ENCODE measurements at regions not wholly inside any gene's neighbourhood (a gene's known extent, or its start where the extent isn't known, plus 50 kb on each side); places are given as distances from the start of the nearest gene placed in this dataset.
"Not testable (repeated sequence)": the region's sequence is repeated elsewhere in the genome, so short reads cannot be mapped to it uniquely, and the experiment has no call there.

DNA sequence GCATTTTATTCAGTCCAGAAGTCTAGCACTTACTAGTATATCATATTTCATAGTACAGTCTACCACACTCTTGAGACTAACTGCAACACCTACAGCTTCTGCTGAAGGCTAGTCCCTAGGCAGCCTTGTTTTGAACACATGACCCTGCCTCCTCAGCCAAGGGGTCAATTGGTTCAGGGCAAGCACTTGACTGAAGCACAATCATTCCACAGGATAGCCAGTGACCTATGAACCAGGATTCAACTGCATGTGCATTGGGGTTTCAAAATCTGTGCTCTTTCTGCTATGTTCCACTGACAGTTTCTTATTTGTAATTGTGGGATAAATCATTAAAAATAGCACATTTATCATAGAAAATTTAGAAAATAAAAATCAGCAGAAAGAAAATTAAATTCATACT lies 186.8 kb downstream of the TMEM161B start:
- no peak overlapping the region for H3K4ac ChIP-seq (ENCODE audit: low read depth, low read length)
- H3K23ac ChIP-seq (ENCODE audit: low read length) = no peak overlapping the region
- H3K27ac ChIP-seq (ENCODE audit: low read depth, low read length) = no peak overlapping the region
- H2AK5ac ChIP-seq (ENCODE audit: low read length) = no peak overlapping the region
- no peaks in the 10 kb centered on the region for H3K27me3 ChIP-seq (ENCODE audit: insufficient read depth, low read length)
- no peaks in the 10 kb centered on the region for H3K79me1 ChIP-seq (ENCODE audit: low read length)
- H4K12ac ChIP-seq (ENCODE audit: low read depth, low read length) = no peak overlapping the region
- no peak overlapping the region for H2AFZ ChIP-seq (ENCODE audit: insufficient read depth, low read length, poor library complexity)
- H3K18ac ChIP-seq (ENCODE audit: low read length) = no peak overlapping the region
- no peak overlapping the region for H4K91ac ChIP-seq (ENCODE audit: low read depth, low read length)
- H4K8ac ChIP-seq (ENCODE audit: low read depth, low read length) = no peak overlapping the region
- no peaks in the 10 kb centered on the region for H3K36me3 ChIP-seq (ENCODE audit: control insufficient read depth in 1 of 2, insufficient read depth in 2 of 2, low read length in 2 of 2)
- H3K14ac ChIP-seq (ENCODE audit: low read length) = no peak overlapping the region
- H3K4me1 ChIP-seq (ENCODE audit: control insufficient read depth in 1 of 2, insufficient read depth in 2 of 2, low read length in 2 of 2) = no peaks in the 10 kb centered on the region
- H2BK120ac ChIP-seq (ENCODE audit: insufficient read depth, low read length, poor library complexity) = no peak overlapping the region
- no peak overlapping the region for H2BK5ac ChIP-seq (ENCODE audit: low read depth, low read length, poor library complexity)
- H3K79me2 ChIP-seq (ENCODE audit: control insufficient read depth, insufficient read depth, low read length, poor library complexity) = no peaks in the 10 kb centered on the region
- H2BK12ac ChIP-seq (ENCODE audit: low read length) = no peak overlapping the region
- no peak overlapping the region for H3K4me3 ChIP-seq (ENCODE audit: low read depth, low read length)
- DNase-seq = no peak
- no peaks in the 10 kb centered on the region for H3K9me3 ChIP-seq (ENCODE audit: insufficient read depth, low read depth, low read length)
- no peak overlapping the region for H3K9ac ChIP-seq (ENCODE audit: low read length)
- no peak overlapping the region for H3K4me2 ChIP-seq (ENCODE audit: low read length)

DNA sequence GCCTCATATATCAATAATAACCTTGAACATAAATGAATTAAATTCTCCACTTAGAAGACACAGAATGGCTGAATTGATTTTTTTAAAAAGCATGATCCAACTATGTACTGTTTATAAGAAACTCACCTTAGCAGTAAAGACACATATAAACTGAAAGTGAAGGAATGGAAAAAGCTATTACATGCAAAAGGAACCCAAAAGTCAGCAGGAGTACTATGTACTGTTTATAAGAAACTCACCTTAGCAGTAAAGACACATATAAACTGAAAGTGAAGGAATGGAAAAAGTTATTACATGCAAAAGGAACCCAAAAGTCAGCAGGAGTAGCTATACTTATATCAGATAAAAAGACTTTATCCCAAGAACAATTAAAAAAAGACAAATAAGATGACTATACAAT lies 204.8 kb downstream of the TMEM161B start:
- Histone ChIP-seq H3K4me2 (ENCODE audit: low read length) (no peak overlapping the region), H4K91ac (ENCODE audit: low read depth, low read length) (no peak overlapping the region), H2AK5ac (ENCODE audit: low read length) (no peak overlapping the region), H3K4me1 (ENCODE audit: control insufficient read depth in 1 of 2, insufficient read depth in 2 of 2, low read length in 2 of 2) (no peaks in the 10 kb centered on the region), H3K9me3 (ENCODE audit: insufficient read depth, low read depth, low read length) (no peaks in the 10 kb centered on the region), H3K79me2 (ENCODE audit: control insufficient read depth, insufficient read depth, low read length, poor library complexity) (no peaks in the 10 kb centered on the region), H3K27ac (ENCODE audit: low read depth, low read length) (no peak overlapping the region), H2BK5ac (ENCODE audit: low read depth, low read length, poor library complexity) (no peak overlapping the region), H3K18ac (ENCODE audit: low read length) (no peak overlapping the region), H4K12ac (ENCODE audit: low read depth, low read length) (no peak overlapping the region), H3K14ac (ENCODE audit: low read length) (no peak overlapping the region), H2BK12ac (ENCODE audit: low read length) (no peak overlapping the region), H2BK120ac (ENCODE audit: insufficient read depth, low read length, poor library complexity) (no peak overlapping the region), H3K36me3 (ENCODE audit: control insufficient read depth in 1 of 2, insufficient read depth in 2 of 2, low read length in 2 of 2) (no peaks in the 10 kb centered on the region), H3K9ac (ENCODE audit: low read length) (no peak overlapping the region), H3K23ac (ENCODE audit: low read length) (no peak overlapping the region), H3K79me1 (ENCODE audit: low read length) (no peaks in the 10 kb centered on the region), H4K8ac (ENCODE audit: low read depth, low read length) (no peak overlapping the region), H3K4me3 (ENCODE audit: low read depth, low read length) (no peak overlapping the region), H2AFZ (ENCODE audit: insufficient read depth, low read length, poor library complexity) (no peak overlapping the region), H3K4ac (ENCODE audit: low read depth, low read length) (no peak overlapping the region), H3K27me3 (ENCODE audit: insufficient read depth, low read length) (no peaks in the 10 kb centered on the region)
- DNase-seq = no peak

DNA sequence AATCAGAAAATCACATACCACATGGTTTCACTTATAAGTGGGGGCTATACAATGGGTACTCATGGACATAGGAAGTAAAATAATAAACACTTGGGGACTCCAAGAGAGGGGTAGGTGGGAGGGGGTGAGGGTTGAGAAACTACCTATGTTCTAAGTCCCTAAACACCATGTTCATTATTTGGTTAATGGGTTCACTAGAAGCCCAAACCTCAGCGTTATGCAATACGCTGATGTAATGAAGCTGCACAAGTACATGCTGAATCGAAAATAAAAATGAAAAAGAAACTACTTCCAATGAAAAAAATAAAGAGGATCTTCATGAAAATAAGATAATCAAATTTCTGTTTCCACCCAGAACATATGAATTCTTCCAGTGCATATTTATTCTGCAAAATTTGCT lies 208.5 kb downstream of the TMEM161B start:
- WGBS (ENCODE audit: extremely low coverage, insufficient coverage, insufficient read length) = no CpG with 5 or more reads among the region's 3 CpGs
- H3K23ac ChIP-seq (ENCODE audit: low read length) = no peak overlapping the region
- H4K91ac ChIP-seq (ENCODE audit: low read depth, low read length) = no peak overlapping the region
- H4K12ac ChIP-seq (ENCODE audit: low read depth, low read length) = no peak overlapping the region
- H3K4ac ChIP-seq (ENCODE audit: low read depth, low read length) = no peak overlapping the region
- H2BK12ac ChIP-seq (ENCODE audit: low read length) = no peak overlapping the region
- H3K36me3 ChIP-seq (ENCODE audit: control insufficient read depth in 1 of 2, insufficient read depth in 2 of 2, low read length in 2 of 2) = no peaks in the 10 kb centered on the region
- no peak overlapping the region for H3K27ac ChIP-seq (ENCODE audit: low read depth, low read length)
- no peak overlapping the region for H3K18ac ChIP-seq (ENCODE audit: low read length)
- H3K4me2 ChIP-seq (ENCODE audit: low read length) = no peak overlapping the region
- no peak overlapping the region for H3K14ac ChIP-seq (ENCODE audit: low read length)
- H2BK120ac ChIP-seq (ENCODE audit: insufficient read depth, low read length, poor library complexity) = no peak overlapping the region
- no peaks in the 10 kb centered on the region for H3K27me3 ChIP-seq (ENCODE audit: insufficient read depth, low read length)
- H3K4me3 ChIP-seq (ENCODE audit: low read depth, low read length) = no peak overlapping the region
- no peak overlapping the region for H4K8ac ChIP-seq (ENCODE audit: low read depth, low read length)
- H2AK5ac ChIP-seq (ENCODE audit: low read length) = no peak overlapping the region
- no peaks in the 10 kb centered on the region for H3K4me1 ChIP-seq (ENCODE audit: control insufficient read depth in 1 of 2, insufficient read depth in 2 of 2, low read length in 2 of 2)
- no peak overlapping the region for H2AFZ ChIP-seq (ENCODE audit: insufficient read depth, low read length, poor library complexity)
- H3K9ac ChIP-seq (ENCODE audit: low read length) = no peak overlapping the region
- H2BK5ac ChIP-seq (ENCODE audit: low read depth, low read length, poor library complexity) = no peak overlapping the region
- H3K9me3 ChIP-seq (ENCODE audit: insufficient read depth, low read depth, low read length) = no peaks in the 10 kb centered on the region
- no peaks in the 10 kb centered on the region for H3K79me2 ChIP-seq (ENCODE audit: control insufficient read depth, insufficient read depth, low read length, poor library complexity)
- no peak for DNase-seq
- H3K79me1 ChIP-seq (ENCODE audit: low read length) = no peaks in the 10 kb centered on the region

DNA sequence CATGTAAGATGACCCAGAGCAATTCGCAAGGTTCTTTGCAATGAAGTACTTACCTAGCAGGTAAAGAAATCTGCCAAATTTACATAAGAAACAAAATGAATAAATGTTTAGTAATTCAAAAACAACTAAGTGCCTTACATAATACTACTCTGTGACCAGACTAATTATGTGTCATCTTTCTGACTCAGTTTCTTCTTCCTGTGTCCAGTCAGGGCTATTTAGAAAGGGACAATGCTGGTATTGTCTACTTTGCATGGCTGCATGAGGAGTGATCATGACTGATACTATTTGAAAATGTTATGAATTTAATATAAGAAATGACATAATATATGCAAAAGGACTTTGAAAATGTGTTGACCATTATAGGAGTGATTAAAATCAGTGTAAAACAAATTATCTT lies 210.0 kb downstream of the TMEM161B start:
- no peak overlapping the region for H3K9ac ChIP-seq (ENCODE audit: low read length)

DNA sequence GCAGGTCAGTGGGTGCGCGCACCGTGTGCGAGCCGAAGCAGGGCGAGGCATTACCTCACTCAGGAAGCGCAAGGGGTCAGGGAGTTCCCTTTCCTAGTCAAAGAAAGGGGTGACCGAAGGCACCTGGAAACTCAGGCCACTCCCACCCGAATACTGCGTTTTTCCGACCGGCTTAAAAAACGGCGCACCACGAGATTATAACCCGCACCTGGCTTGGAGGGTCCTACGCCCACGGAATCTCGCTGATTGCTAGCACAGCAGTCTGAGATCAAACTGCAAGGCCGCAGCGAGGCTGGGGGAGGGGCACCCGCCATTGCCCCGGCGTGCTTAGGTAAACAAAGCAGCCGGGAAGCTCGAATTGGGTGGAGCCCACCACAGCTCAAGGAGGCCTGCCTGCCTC lies 216.2 kb downstream of the TMEM161B start:
- H3K4me1 ChIP-seq (ENCODE audit: control insufficient read depth in 1 of 2, insufficient read depth in 2 of 2, low read length in 2 of 2); H4K8ac ChIP-seq (ENCODE audit: low read depth, low read length); H2BK120ac ChIP-seq (ENCODE audit: insufficient read depth, low read length, poor library complexity); H2BK5ac ChIP-seq (ENCODE audit: low read depth, low read length, poor library complexity); H3K36me3 ChIP-seq (ENCODE audit: control insufficient read depth in 1 of 2, insufficient read depth in 2 of 2, low read length in 2 of 2); H3K27ac ChIP-seq (ENCODE audit: low read depth, low read length); H2AK5ac ChIP-seq (ENCODE audit: low read length); H3K4me2 ChIP-seq (ENCODE audit: low read length); H3K23ac ChIP-seq (ENCODE audit: low read length); H3K4me3 ChIP-seq (ENCODE audit: low read depth, low read length); H4K12ac ChIP-seq (ENCODE audit: low read depth, low read length); H3K79me2 ChIP-seq (ENCODE audit: control insufficient read depth, insufficient read depth, low read length, poor library complexity); H3K9ac ChIP-seq (ENCODE audit: low read length); H4K91ac ChIP-seq (ENCODE audit: low read depth, low read length); H3K18ac ChIP-seq (ENCODE audit: low read length); H3K27me3 ChIP-seq (ENCODE audit: insufficient read depth, low read length); H3K4ac ChIP-seq (ENCODE audit: low read depth, low read length); DNase-seq; H2BK12ac ChIP-seq (ENCODE audit: low read length); H3K9me3 ChIP-seq (ENCODE audit: insufficient read depth, low read depth, low read length); H2AFZ ChIP-seq (ENCODE audit: insufficient read depth, low read length, poor library complexity); H3K79me1 ChIP-seq (ENCODE audit: low read length); H3K14ac ChIP-seq (ENCODE audit: low read length): not testable (repeated sequence)
- WGBS (ENCODE audit: extremely low coverage, insufficient coverage, insufficient read length) = no CpG with 5 or more reads among the region's 26 CpGs

More for the DNA sequence above, 210.0 kb downstream of the TMEM161B start:
- Histone ChIP-seq H3K79me2 (ENCODE audit: control insufficient read depth, insufficient read depth, low read length, poor library complexity) (no peaks in the 10 kb centered on the region), H2BK12ac (ENCODE audit: low read length) (no peak overlapping the region), H2AFZ (ENCODE audit: insufficient read depth, low read length, poor library complexity) (no peak overlapping the region), H3K18ac (ENCODE audit: low read length) (no peak overlapping the region), H3K4me2 (ENCODE audit: low read length) (no peak overlapping the region), H3K27ac (ENCODE audit: low read depth, low read length) (no peak overlapping the region), H2BK120ac (ENCODE audit: insufficient read depth, low read length, poor library complexity) (no peak overlapping the region), H4K12ac (ENCODE audit: low read depth, low read length) (no peak overlapping the region), H3K14ac (ENCODE audit: low read length) (no peak overlapping the region), H3K27me3 (ENCODE audit: insufficient read depth, low read length) (no peaks in the 10 kb centered on the region), H3K4me3 (ENCODE audit: low read depth, low read length) (no peak overlapping the region), H3K23ac (ENCODE audit: low read length) (no peak overlapping the region), H3K4ac (ENCODE audit: low read depth, low read length) (no peak overlapping the region), H3K9me3 (ENCODE audit: insufficient read depth, low read depth, low read length) (no peaks in the 10 kb centered on the region), H3K4me1 (ENCODE audit: control insufficient read depth in 1 of 2, insufficient read depth in 2 of 2, low read length in 2 of 2) (no peaks in the 10 kb centered on the region), H2BK5ac (ENCODE audit: low read depth, low read length, poor library complexity) (no peak overlapping the region), H4K91ac (ENCODE audit: low read depth, low read length) (no peak overlapping the region), H4K8ac (ENCODE audit: low read depth, low read length) (no peak overlapping the region), H3K36me3 (ENCODE audit: control insufficient read depth in 1 of 2, insufficient read depth in 2 of 2, low read length in 2 of 2) (no peaks in the 10 kb centered on the region), H2AK5ac (ENCODE audit: low read length) (no peak overlapping the region), H3K79me1 (ENCODE audit: low read length) (no peaks in the 10 kb centered on the region)
- no peak for DNase-seq
- no CpG with 5 or more reads among the region's 1 CpG for WGBS (ENCODE audit: extremely low coverage, insufficient coverage, insufficient read length)

Measured in trophoblast cell (in vitro differentiated cells and primary cell).